ENCODE measurements at regions not wholly inside any gene's neighbourhood (a gene's known extent, or its start where the extent isn't known, plus 50 kb on each side); places are given as distances from the start of the nearest gene placed in this dataset.

GRCh38 chr3:35965908-35966307 is 326.6 kb downstream of the ARPP21 start:
- Histone ChIP-seq H3K4ac (replicated peaks; ENCODE audit: insufficient read length, low read depth, low read length) (no peak overlapping the region), H3K79me2 (ENCODE audit: control insufficient read depth in 1 of 2, insufficient read depth in 2 of 2, low read length in 2 of 2) (no peaks in the 10 kb centered on the region), H3K4me1 (replicated peaks in 1 of 4; ENCODE audit: control insufficient read depth in 3 of 4, insufficient read depth in 4 of 4, low read length in 3 of 4) (no peaks in the 10 kb centered on the region), H3K27ac (ENCODE audit: low read depth, low read length) (no peak overlapping the region), H2BK120ac (replicated peaks; ENCODE audit: low read depth, low read length) (no peak overlapping the region), H3K9me3 (ENCODE audit: insufficient read depth in 2 of 2, low read depth in 1 of 2, low read length in 1 of 2) (no peaks in the 10 kb centered on the region), H3K9ac (replicated peaks in 1 of 4; ENCODE audit: extremely low read depth in 1 of 4, low read depth in 3 of 4, low read length in 3 of 4) (no peak overlapping the region), H3K23me2 (ENCODE audit: low read depth, low read length) (peaks cover 2% of the 10 kb centered on the region; the same call in 1 of the 2 replicates), H3K27me3 (replicated peaks in 1 of 4; ENCODE audit: control insufficient read depth in 3 of 4, extremely low read depth in 1 of 4, insufficient read depth in 3 of 4, low read length in 3 of 4) (no peaks in the 10 kb centered on the region), H3K23ac (ENCODE audit: insufficient read length) (no peak overlapping the region), H3K79me1 (ENCODE audit: low read depth, low read length) (no peaks in the 10 kb centered on the region), H3K56ac (replicated peaks; ENCODE audit: insufficient read length, low read depth, low read length) (no peak overlapping the region), H4K8ac (ENCODE audit: extremely low read depth, insufficient read depth, low read length) (no peak overlapping the region), H3K4me2 (ENCODE audit: insufficient read depth in 1 of 2, low read depth in 2 of 2, low read length in 2 of 2) (no peak overlapping the region), H3K14ac (ENCODE audit: insufficient read length) (no peak overlapping the region), H4K20me1 (replicated peaks in 1 of 2; ENCODE audit: control insufficient read depth in 1 of 2, insufficient read depth in 2 of 2, low read length in 2 of 2) (no peaks in the 10 kb centered on the region), H4K91ac (replicated peaks; ENCODE audit: insufficient read length, low read length) (no peak overlapping the region), H3K36me3 (ENCODE audit: control insufficient read depth in 2 of 4, insufficient read depth in 4 of 4, low read length in 3 of 4) (no peaks in the 10 kb centered on the region), H3K18ac (ENCODE audit: extremely low read depth, low read length) (no peak overlapping the region), H2AFZ (ENCODE audit: low read length) (peak overlapping the region; percentile 27; the same call in 1 of the 2 replicates), H2BK5ac (ENCODE audit: low read depth, low read length) (no peak overlapping the region), H3K4me3 (ENCODE audit: extremely low read depth in 1 of 4, insufficient read depth in 2 of 4, low read depth in 3 of 4, low read length in 4 of 4) (no peak overlapping the region), H4K5ac (ENCODE audit: insufficient read length, low read depth, low read length) (no peak overlapping the region), H2BK15ac (ENCODE audit: low read length) (no peak overlapping the region), H2AK5ac (ENCODE audit: low read depth, low read length) (no peak overlapping the region), H2BK12ac (ENCODE audit: low read depth, low read length) (no peak overlapping the region), H2BK20ac (ENCODE audit: low read length) (no peak overlapping the region)
- CTCF ChIA-PET (ENCODE audit: partially characterized antibody) = interaction anchor here (0.6 to 3.0 kb wide), 42 partner anchors 9 to 1666 kb away, joined by 3 to 22 read pairs (median 4); no protein-coding TSS in a partner anchor
- TF ChIP-seq CEBPB (IDR thresholded peaks at IDR 0.05; ENCODE audit: low read depth, low read length) (no peak), CTCF (IDR thresholded peaks at IDR 0.05; ENCODE audit: control extremely low read depth in 1 of 3, insufficient read depth in 1 of 3, low read depth in 1 of 3, low read length in 3 of 3) (peak in 2 of 3 experiments; percentile 41 to 69; a peak in 2 of 4 replicates), RAD21 (IDR thresholded peaks at IDR 0.05 in 1 of 2, conservative IDR thresholded peaks at IDR 0.05 in 1 of 2; ENCODE audit: low read depth in 2 of 2, low read length in 2 of 2) (peak; percentile 84), ZNF274 (IDR thresholded peaks at IDR 0.05; ENCODE audit: borderline replicate concordance, extremely low read depth, low read length) (no peak), ASH2L (IDR thresholded peaks at IDR 0.05; ENCODE audit: low read length) (no peak)
- POLR2A ChIA-PET (ENCODE audit: partially characterized antibody) = no interaction called here
- DNase-seq (ENCODE audit: low read depth in 1 of 2, low spot score in 2 of 2) = no peak
- no peak for FAIRE-seq
- WGBS, 2 experiments (ENCODE audit: extremely low coverage in 1 of 2, insufficient coverage in 1 of 2, insufficient read length in 1 of 2, insufficient replicate concordance in 2 of 2, low coverage in 1 of 2, low lambda C conversion rate in 2 of 2, missing lambda C conversion rate in 1 of 2) = 34% methylated on average over 2 of the region's 2 CpGs; no CpG with 5 or more reads in 1 of the 2 experiments

All from H1 (cell line).